NB4 (cell line): ENCODE measurements at regions not wholly inside any gene's neighbourhood (a gene's known extent, or its start where the extent isn't known, plus 50 kb on each side); places are given as distances from the start of the nearest gene placed in this dataset.

Source experiments
- MAX ChIP-seq: IDR thresholded peaks from 2 replicates; pipeline ENCODE4 v1.6.1; 2011; ENCODE audit warnings: low read depth, low read length
- MYC ChIP-seq: IDR thresholded peaks from 2 replicates; pipeline ENCODE4 v1.6.1; 2011; ENCODE audit warnings: low read depth, low read length
- POLR2A ChIP-seq: IDR thresholded peaks from 2 replicates; pipeline ENCODE4 v1.6.1; 2011; ENCODE audit warnings: mild to moderate bottlenecking; ENCODE audit not compliant: insufficient read length; ENCODE audit errors: extremely low read depth
- TF ChIP-seq, protein P1 (sequence below): IDR thresholded peaks from one replicate; pipeline ENCODE4 v1.5.1; 2012; ENCODE audit warnings: low read depth, low read length

DNA sequence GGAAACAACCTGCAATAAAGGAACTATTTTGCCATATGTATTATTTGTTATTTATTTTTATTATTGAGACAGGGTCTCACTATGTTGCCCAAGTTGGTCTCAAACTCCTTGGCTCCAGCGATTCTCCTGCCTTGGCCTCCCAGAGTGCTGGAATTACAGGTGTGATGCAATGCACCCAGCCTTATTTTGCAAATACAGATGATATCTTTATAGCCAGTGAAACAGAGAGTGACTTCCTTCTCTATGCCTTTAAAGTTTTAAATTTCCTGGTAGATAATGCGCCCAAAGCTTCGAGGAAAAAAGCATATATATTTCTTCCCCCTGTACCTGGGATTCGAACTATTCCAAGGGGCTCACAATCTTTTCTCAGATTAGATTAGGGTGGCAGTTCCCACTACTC, 601.1 kb upstream of the HTR2C start:
- TF ChIP-seq, protein P1, sequence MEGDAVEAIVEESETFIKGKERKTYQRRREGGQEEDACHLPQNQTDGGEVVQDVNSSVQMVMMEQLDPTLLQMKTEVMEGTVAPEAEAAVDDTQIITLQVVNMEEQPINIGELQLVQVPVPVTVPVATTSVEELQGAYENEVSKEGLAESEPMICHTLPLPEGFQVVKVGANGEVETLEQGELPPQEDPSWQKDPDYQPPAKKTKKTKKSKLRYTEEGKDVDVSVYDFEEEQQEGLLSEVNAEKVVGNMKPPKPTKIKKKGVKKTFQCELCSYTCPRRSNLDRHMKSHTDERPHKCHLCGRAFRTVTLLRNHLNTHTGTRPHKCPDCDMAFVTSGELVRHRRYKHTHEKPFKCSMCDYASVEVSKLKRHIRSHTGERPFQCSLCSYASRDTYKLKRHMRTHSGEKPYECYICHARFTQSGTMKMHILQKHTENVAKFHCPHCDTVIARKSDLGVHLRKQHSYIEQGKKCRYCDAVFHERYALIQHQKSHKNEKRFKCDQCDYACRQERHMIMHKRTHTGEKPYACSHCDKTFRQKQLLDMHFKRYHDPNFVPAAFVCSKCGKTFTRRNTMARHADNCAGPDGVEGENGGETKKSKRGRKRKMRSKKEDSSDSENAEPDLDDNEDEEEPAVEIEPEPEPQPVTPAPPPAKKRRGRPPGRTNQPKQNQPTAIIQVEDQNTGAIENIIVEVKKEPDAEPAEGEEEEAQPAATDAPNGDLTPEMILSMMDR = no peak
- TF ChIP-seq POLR2A (no peak), MYC (no peak), MAX (no peak)
